NCI-H446 treated with DMSO at 0.1 percent for 48 hours (cell line): ENCODE measurements at regions not wholly inside any gene's neighbourhood (a gene's known extent, or its start where the extent isn't known, plus 50 kb on each side); places are given as distances from the start of the nearest gene placed in this dataset.

Source experiments
- DNase-seq: peaks from one replicate; lab custom pipeline; 2025; lab: John Stamatoyannopoulos, UW

- DNase-seq, result no peak
Measured at GRCh38 chr10:113259576-113260226, 293.2 kb upstream of the HABP2 start.

GRCh38 chr10:113261161-113261560 lies 291.7 kb upstream of the HABP2 start:
- no peak for DNase-seq

GRCh38 chr10:113261611-113262091 lies 291.2 kb upstream of the HABP2 start:
- no peak for DNase-seq

- DNase-seq, result no peak
Measured at GRCh38 chr10:113263056-113263455, 289.8 kb upstream of the HABP2 start.

- DNase-seq, result no peak
Measured at GRCh38 chr10:113264333-113265131, 288.3 kb upstream of the HABP2 start.

- no peak for DNase-seq
Measured at GRCh38 chr10:113266147-113266546, 286.7 kb upstream of the HABP2 start.

- no peak for DNase-seq
Measured at GRCh38 chr10:113267619-113268562, 285.0 kb upstream of the HABP2 start.

GRCh38 chr10:113269333-113269732 lies 283.5 kb upstream of the HABP2 start:
- DNase-seq, result no peak

- DNase-seq, result no peak
Measured at GRCh38 chr10:113272511-113272910, 280.3 kb upstream of the HABP2 start.

- no peak for DNase-seq
Measured at GRCh38 chr10:113273181-113274163, 279.4 kb upstream of the HABP2 start.

- DNase-seq, result peak; percentile 46
Measured at GRCh38 chr10:113274176-113274829, 278.6 kb upstream of the HABP2 start.

GRCh38 chr10:113278221-113278620 lies 274.6 kb upstream of the HABP2 start:
- DNase-seq, result no peak

- DNase-seq, result no peak
Measured at GRCh38 chr10:113278664-113279063, 274.2 kb upstream of the HABP2 start.

GRCh38 chr10:113279262-113279661 lies 273.6 kb upstream of the HABP2 start:
- DNase-seq, result no peak

GRCh38 chr10:113282564-113282963 lies 270.3 kb upstream of the HABP2 start:
- DNase-seq, result no peak

- DNase-seq, result no peak
Measured at GRCh38 chr10:113283189-113283588, 269.7 kb upstream of the HABP2 start.

GRCh38 chr10:113284635-113285034 lies 268.2 kb upstream of the HABP2 start:
- DNase-seq, result no peak

- no peak for DNase-seq
Measured at GRCh38 chr10:113285305-113285704, 267.5 kb upstream of the HABP2 start.

- no peak for DNase-seq
Measured at GRCh38 chr10:113287592-113287991, 265.3 kb upstream of the HABP2 start.

- no peak for DNase-seq
Measured at GRCh38 chr10:113290137-113290536, 262.7 kb upstream of the HABP2 start.

GRCh38 chr10:113291413-113291812 lies 261.4 kb upstream of the HABP2 start:
- DNase-seq, result no peak
